Cortex of kidney (tissue), 1 donor: ENCODE measurements at regions not wholly inside any gene's neighbourhood (a gene's known extent, or its start where the extent isn't known, plus 50 kb on each side); places are given as distances from the start of the nearest gene placed in this dataset.
"Not testable (repeated sequence)": the region's sequence is repeated elsewhere in the genome, so short reads cannot be mapped to it uniquely, and the experiment has no call there.

ENCODE experiments used
- DNase-seq: peaks from one replicate; lab custom pipeline; 2025; lab: John Stamatoyannopoulos, UW

- DNase-seq, result no peak
Observed at GRCh38 chr10:29791773-29792172, 157.0 kb upstream of the SVIL start.

GRCh38 chr10:29790207-29790606, 155.4 kb upstream of the SVIL start:
- DNase-seq, result no peak

GRCh38 chr10:29788113-29788512, 153.3 kb upstream of the SVIL start:
- no peak for DNase-seq

- DNase-seq, result no peak
Observed at GRCh38 chr10:29785701-29786100, 150.9 kb upstream of the SVIL start.

- DNase-seq, result no peak
Observed at GRCh38 chr10:29784175-29784773, 149.5 kb upstream of the SVIL start.

- no peak for DNase-seq
Observed at GRCh38 chr10:29783201-29783947, 148.6 kb upstream of the SVIL start.

GRCh38 chr10:29780639-29781038, 145.9 kb upstream of the SVIL start:
- DNase-seq, result no peak

GRCh38 chr10:29780096-29780495, 145.3 kb upstream of the SVIL start:
- no peak for DNase-seq

GRCh38 chr10:29776246-29776645, 141.5 kb upstream of the SVIL start:
- DNase-seq, result no peak

- no peak for DNase-seq
Observed at GRCh38 chr10:29774475-29774874, 139.7 kb upstream of the SVIL start.

- no peak for DNase-seq
Observed at GRCh38 chr10:29773675-29774091, 138.9 kb upstream of the SVIL start.

GRCh38 chr10:29772403-29772802, 137.6 kb upstream of the SVIL start:
- no peak for DNase-seq

- DNase-seq, result no peak
Observed at GRCh38 chr10:29771376-29771775, 136.6 kb upstream of the SVIL start.

GRCh38 chr10:29769277-29769676, 134.5 kb upstream of the SVIL start:
- not testable (repeated sequence) for DNase-seq

- DNase-seq, result no peak
Observed at GRCh38 chr10:29767968-29768367, 133.2 kb upstream of the SVIL start.

GRCh38 chr10:29766753-29767152, 132.0 kb upstream of the SVIL start:
- no peak for DNase-seq

GRCh38 chr10:29765330-29765729, 130.6 kb upstream of the SVIL start:
- DNase-seq, result no peak

- no peak for DNase-seq
Observed at GRCh38 chr10:29763396-29763795, 128.6 kb upstream of the SVIL start.

- DNase-seq, result no peak
Observed at GRCh38 chr10:29761916-29762315, 127.1 kb upstream of the SVIL start.

- DNase-seq, result no peak
Observed at GRCh38 chr10:29760138-29760900, 125.5 kb upstream of the SVIL start.

GRCh38 chr10:29757551-29758297, 123.0 kb upstream of the SVIL start:
- DNase-seq, result no peak

- no peak for DNase-seq
Observed at GRCh38 chr10:29756451-29756850, 121.7 kb upstream of the SVIL start.
